GM15510 (cell line): ENCODE measurements at regions not wholly inside any gene's neighbourhood (a gene's known extent, or its start where the extent isn't known, plus 50 kb on each side); places are given as distances from the start of the nearest gene placed in this dataset.

Source experiments
- POLR2A ChIP-seq: IDR thresholded peaks from 3 replicates; pipeline ENCODE4 v1.6.1; 2011; ENCODE audit warnings: borderline replicate concordance; ENCODE audit not compliant: insufficient read length; ENCODE audit errors: extremely low read depth

DNA sequence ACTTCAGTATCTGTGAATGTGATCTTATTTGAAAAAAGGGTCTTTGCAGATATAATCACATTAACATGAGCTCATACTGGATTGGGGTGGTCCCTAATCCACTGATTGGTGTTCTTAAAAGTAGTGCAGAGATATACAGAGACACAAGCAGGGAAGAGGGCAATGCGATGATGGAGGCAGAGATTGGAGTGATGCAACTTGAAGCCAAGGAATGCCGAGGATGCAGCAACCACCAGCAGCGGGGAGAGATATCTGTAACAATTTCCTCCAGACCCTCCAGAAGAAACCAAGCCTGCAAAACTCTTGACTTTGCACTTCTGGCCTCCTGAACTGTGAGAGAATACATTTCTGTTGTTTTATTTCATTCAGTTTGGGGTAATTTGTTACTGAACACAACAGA lies 171.0 kb upstream of the MBNL1 start:
- no peak for TF ChIP-seq POLR2A

DNA sequence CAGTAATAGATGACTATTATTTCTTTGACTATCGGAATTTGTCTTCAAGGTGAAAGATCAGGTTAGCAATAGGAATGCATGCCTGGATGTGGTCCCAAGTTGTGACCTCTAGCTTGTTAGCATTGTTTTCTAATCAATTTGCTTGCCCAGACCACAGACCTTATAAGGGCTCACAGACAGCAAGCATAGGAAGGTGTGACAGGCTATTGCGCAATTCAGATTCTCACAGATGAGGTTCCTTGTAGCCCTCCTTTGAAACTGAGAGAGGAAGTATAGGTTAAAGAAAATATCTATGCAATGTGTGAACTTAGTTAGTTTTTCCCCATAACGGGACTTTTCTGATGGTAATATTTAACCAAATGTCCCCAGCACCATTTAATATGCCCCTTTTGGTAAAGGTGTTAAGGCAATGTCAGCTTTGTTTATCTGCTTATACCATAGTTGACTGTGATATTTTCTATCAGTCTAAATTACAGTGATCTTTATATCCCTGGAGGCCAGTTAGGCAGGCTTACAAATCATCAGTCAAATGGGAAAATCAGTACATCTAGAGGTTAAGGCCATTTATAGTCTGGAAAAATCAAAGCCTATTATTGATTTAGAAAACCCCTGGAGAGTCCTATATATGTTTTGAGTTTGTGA lies 168.1 kb upstream of the MBNL1 start:
- TF ChIP-seq POLR2A, result no peak

DNA sequence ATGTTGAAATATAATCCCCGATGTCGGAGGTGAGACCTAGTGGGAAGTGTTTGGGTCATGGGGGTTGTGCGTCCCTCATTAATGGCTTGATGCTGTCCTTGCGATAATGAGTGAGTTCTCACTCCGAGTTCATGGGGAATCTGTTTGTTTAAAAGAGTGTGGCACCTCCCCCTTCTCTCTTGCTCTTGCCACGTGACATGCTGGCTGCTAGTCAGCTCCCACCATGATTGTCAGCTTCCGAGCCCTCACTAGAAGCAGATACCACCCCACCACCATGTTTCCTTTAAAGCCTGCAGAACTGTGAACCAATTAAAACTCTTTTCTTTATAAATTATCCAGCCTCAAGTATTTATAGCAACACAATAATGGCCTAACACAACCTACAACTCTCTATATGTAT lies 166.3 kb upstream of the MBNL1 start:
- TF ChIP-seq POLR2A, result no peak

DNA sequence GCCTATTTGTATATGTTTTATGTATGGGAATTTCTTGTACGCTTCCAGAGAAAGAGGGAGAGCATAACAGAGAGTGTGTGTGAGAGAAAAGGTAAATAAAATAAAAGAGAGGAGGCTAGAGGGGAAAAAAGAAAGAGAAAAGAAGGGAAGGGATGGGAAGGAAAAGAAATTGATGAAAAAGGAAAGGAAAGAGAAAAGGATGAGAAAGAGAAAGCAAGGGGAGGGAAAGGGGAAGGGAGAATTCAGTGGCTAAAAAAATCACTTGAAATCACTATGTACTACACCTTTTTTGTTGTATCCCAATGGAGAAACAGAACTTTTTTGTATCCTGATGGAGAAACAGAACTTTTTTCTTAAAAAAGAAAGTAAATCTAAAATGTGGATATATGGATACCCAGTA lies 165.5 kb upstream of the MBNL1 start:
- TF ChIP-seq POLR2A, result no peak

DNA sequence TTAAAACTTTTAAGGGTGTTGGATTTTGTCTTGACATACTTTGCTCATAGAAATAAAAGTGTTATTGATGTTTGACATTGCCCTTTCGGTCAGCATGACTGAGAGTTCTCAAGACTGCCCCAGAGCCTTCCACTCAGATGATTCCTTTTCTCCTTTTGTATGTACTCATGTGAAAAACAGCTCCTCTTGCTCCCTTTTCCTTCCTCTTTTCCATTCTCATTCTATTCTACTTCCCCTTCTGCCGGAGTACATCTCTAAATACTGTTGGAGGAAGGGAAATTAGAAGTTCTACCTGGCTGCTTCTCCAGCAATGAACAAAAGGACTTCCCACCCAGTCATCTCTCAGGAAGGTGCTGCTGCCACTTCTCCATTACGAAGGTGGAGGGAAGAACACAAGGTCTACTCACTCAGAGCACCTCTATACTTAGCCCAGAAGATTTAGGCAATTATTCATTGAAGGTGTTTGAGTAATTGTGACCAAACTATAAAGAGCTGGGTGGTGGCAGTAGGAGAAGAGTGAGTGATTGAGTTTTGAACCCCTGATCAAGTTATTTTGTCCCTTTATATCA lies 163.8 kb upstream of the MBNL1 start:
- TF ChIP-seq POLR2A, result no peak

DNA sequence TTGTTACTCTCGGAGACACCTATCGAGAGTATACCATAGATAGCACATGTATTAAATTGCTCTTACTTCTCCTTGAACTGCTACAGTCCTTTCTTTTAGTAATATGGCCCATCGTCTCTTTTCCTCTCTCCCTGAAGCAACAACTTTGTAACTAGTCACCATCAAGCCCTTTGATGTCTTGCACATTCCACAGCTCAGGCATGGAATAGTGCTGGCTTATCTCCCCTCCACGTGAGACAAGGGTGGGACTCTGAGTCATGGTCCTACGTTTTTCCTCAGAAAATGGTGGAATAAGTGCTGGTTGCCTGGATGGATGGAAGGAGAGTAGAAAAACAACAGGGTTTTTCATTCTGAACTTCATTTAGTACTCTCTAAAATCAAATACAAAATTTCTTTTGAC lies 163.3 kb upstream of the MBNL1 start:
- no peak for TF ChIP-seq POLR2A

DNA sequence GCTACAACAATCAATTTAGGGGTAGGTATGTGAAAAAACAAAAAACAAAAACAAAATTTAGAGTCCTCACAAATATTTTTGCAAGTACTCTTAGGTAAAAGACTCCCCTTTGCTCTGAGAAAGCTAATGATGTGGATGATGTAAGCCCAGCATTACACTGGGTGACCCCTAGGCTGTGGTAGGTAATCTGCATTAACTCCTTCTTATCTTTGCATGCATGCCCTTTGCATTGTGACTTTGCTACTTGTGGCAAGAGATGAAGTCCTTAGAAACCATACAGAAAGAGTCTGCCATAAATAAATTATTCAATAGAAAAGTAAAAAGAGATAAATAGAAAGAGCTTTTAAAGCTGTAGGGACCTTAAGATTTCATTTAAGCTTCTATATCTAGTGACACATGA lies 159.7 kb upstream of the MBNL1 start:
- TF ChIP-seq POLR2A, result no peak

DNA sequence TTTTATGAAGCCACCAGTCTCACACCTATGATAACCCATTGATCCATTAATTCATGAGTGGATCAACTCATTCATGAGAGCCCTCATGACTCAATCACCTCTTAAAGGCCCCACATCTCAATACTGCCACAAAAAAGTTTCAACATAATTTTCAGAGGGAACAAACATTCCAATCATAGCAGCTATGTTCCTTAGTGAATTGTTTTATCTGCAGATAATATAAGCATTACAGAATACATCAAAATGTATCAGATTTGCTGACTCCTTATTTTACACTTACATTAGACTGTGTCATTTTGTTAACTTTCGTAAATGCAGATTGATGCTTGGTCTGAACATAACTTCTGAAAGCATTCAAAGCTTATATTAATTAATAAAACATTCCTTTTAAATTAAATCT lies 155.3 kb upstream of the MBNL1 start:
- TF ChIP-seq POLR2A, result no peak

DNA sequence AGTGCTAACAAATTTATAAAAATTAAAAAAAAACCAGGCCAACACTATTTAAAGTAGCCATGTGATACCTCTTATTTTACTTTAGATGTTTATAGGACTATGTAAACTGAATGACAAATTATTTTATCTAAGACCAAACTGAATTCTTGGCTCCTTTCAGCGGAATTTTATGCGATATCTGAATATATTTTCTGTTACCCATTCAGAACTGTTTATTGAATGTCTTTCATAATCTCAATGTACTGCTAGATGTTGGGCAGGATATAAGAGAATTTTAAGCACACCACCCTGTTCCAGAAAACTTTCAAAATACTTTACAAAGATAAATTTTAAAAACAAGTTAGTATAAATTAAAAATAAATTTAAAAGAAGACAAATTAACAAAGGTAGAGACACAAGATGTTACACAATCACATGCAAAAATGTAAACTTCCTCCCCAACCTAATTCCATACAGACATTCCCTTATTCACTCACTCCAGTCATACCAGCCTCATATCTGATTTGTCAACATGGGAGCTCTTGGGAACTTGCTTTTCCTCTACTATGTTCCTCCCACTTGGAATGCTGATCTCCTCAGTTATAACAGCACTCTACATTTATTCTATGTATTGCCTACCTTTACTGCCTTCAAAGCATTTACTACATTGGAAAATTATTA lies 154.6 kb upstream of the MBNL1 start:
- TF ChIP-seq POLR2A, result no peak

DNA sequence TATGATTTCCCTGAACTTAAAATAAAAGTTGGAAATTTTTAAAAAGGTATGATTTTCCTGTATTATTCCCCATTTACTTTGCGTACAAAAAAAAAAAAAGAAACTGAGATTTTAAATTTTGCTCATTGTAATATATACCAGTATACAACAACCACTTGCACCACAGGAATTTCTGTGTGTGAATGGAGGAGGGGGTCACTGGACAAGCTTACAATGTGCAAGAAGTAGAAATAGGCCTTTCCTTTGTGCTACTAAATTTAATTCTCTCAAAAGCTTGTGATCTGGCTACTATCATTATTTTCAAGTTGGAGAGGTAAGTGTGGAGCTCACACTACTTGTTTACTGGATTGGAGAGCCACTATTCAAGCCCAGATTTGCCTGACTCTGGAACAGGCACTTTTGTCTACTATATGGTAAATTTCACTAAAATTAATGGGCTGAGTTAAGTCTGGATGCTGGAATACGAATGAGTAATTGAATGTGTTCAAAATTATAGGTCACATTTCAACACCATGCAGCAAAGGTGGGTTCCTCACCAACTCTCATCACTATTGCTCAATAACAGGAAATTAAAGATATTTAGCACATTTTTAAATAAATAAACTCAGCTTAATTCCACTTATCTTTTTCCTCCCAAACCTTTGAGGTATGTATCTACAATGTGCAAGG lies 148.0 kb upstream of the MBNL1 start:
- no peak for TF ChIP-seq POLR2A

DNA sequence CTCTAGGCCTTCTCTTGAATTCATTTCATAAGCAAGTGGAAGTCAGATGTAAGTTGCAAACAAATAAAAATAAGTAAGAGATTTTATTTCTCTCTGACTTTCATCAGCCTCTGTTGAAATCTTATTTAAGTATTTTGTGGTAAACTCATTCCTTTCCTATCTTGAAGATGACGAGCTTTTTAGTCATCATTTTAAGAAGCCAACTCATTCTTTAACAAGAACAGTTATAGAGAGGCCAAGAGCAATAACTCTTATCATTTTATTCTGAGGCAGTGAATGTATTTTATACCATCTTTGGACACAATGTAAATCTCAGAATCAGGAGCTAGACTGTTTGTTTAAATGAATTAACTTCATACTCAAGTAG lies 147.5 kb upstream of the MBNL1 start:
- TF ChIP-seq POLR2A, result no peak

DNA sequence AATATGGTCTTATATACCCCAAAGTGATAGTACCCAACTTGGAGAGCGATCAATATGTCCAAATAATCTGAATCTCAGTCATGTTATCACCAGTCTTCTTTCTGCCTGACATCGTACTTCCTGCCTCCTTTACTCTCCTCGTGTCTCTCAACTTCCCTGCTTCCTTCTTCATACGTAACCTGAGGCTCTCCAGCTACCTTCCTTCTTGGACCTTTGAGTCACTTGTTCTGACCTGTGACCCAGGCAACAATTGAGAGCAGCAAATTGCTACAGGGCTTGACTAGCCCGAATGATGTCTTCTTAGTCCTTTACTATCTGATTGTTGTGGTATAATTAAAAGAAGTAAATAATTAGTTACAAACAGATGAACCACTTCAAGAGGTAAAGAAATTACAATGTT lies 145.9 kb upstream of the MBNL1 start:
- no peak for TF ChIP-seq POLR2A

DNA sequence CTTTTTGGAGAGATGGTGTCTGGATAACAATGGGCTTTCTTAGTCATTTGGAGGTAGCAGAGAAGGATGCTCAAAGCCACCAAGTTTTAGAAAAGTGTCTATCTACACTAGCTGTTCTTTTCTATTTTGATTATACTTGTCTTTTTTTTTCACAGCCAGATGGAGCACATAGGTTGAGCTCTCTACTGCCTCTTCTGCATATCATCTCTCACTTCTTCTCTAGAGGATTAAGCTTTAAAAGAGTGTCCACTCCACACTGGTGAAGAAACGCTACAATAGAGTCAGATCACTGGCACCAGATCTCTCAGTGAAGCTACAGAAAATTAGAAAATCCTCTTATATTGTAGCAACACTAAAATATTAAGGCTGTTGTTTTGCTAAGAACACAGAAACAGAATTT lies 145.3 kb upstream of the MBNL1 start:
- no peak for TF ChIP-seq POLR2A

DNA sequence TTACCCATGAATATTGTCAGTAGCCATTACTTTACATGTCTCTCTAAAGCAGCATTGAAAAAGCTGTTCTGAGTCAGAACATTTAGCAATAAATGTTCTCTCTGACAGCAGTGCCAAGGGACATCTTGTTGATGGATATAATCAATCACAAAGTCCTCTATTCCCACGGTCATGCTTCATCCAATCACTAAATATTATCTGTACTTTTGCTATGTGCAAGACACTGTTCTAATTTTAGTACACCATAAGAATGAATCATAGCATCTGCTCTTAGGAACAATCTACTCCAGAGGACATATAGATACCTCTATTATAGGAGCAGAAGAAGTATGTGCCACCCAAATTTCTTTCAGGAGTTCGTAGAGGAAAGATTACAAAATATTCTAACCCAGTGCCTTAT lies 142.5 kb upstream of the MBNL1 start:
- no peak for TF ChIP-seq POLR2A

DNA sequence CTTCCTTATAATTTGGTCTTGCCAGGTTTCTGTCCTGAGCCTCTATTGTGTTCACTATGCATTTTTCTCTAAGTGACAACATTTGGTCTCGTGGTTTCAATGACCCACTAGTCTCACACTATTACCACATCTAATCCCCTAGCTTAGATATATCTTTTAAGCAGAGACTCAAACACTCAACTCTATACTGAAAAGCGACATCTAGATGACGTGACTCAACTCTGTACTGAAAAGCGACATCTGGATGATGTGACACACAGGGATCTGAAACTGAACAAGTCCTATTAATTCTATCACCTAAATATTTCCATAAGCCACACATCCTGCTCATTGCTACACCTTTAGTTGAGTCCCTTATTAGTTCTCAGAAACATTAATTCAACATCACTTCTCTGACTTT lies 141.7 kb upstream of the MBNL1 start:
- TF ChIP-seq POLR2A, result no peak

DNA sequence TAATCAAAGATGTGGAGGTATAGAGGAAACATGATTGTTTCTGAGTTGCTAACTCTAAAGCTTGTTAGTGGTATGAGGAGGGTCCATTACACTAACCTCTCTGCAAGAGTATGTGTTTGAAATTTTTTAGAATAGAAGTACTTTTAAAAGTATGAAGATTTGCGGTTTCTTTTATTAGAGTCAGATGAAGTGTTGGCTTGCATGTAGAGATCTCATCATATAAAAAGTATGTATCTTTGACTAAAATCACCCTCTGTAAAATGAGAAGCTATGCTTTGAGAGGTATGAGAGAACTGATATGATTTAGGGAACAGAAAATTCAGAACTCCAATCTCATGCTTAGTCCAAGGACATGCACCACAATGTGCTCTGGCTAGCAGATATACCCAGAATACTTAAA lies 140.4 kb upstream of the MBNL1 start:
- TF ChIP-seq POLR2A, result no peak
